Lower lobe of right lung (tissue), 2 donors: ENCODE measurements at regions not wholly inside any gene's neighbourhood (a gene's known extent, or its start where the extent isn't known, plus 50 kb on each side); places are given as distances from the start of the nearest gene placed in this dataset.
"Not testable (repeated sequence)": the region's sequence is repeated elsewhere in the genome, so short reads cannot be mapped to it uniquely, and the experiment has no call there.

Source experiments
- ATAC-seq, 2 donors: fragments of 200-7000 bp; cut with Tn5 transposase; one replicate each; pipeline ENCODE4 v1.9.1; 2020 to 2022; ENCODE audit warnings: mild to moderate bottlenecking in 2 of 2, moderate library complexity in 2 of 2
- DNase-seq: peaks from one replicate; pipeline ENCODE4 v3.0.0-alpha.2; 2020
- H3K27ac ChIP-seq: fragments of 200-600 bp; one replicate; pipeline ENCODE4 v1.8.0; 2022
- H3K27me3 ChIP-seq: fragments of 200-600 bp; one replicate; pipeline ENCODE4 v1.8.0; 2022; ENCODE audit warnings: low read depth
- H3K36me3 ChIP-seq: fragments of 200-600 bp; one replicate; pipeline ENCODE4 v1.8.0; 2022; ENCODE audit warnings: mild to moderate bottlenecking
- H3K4me1 ChIP-seq: fragments of 200-600 bp; one replicate; pipeline ENCODE4 v1.8.0; 2022
- H3K4me3 ChIP-seq: fragments of 200-600 bp; one replicate; pipeline ENCODE4 v1.8.0; 2022; ENCODE audit warnings: mild to moderate bottlenecking
- H3K9me3 ChIP-seq: fragments of 200-600 bp; one replicate; pipeline ENCODE4 v1.8.0; 2022
- CTCF ChIP-seq: fragments of 200-600 bp; IDR thresholded peaks from one replicate; pipeline ENCODE4 v1.8.0; 2022; ENCODE audit warnings: antibody characterized with exemption, mild to moderate bottlenecking
- intact Hi-C: fragments of 100-400 bp; cut with DNase I; formaldehyde crosslinking; loops from one replicate; pipeline ENCODE4 v1.11.0; 2022
- donor health status: DM: no; HTN: yes; CAD: no; lungs with severe emphysema.

GRCh38 chr20:48366230-48366629, 461.6 kb downstream of the PREX1 start:
- H3K4me1 ChIP-seq, result no peaks in the 10 kb centered on the region
- no peak for TF ChIP-seq CTCF
- H3K27ac ChIP-seq, result no peak overlapping the region
- intact Hi-C loops, result no loop called here
- no peaks in the 10 kb centered on the region for H3K36me3 ChIP-seq
- H3K4me3 ChIP-seq, result no peak overlapping the region
- H3K9me3 ChIP-seq, result peaks cover 5% of the 10 kb centered on the region
- peaks cover 4% of the 10 kb centered on the region for H3K27me3 ChIP-seq
- DNase-seq (no peak), ATAC-seq (no peak)

- Histone ChIP-seq H3K9me3 (peaks cover 5% of the 10 kb centered on the region), H3K4me1 (no peaks in the 10 kb centered on the region), H3K27ac (no peak overlapping the region), H3K4me3 (no peak overlapping the region), H3K36me3 (no peaks in the 10 kb centered on the region), H3K27me3 (peaks cover 4% of the 10 kb centered on the region)
- intact Hi-C loops, result no loop called here
- ATAC-seq (no peak), DNase-seq (no peak)
- TF ChIP-seq CTCF, result no peak
Observed at GRCh38 chr20:48364688-48365421, 462.9 kb downstream of the PREX1 start.

- Histone ChIP-seq H3K9me3 (peaks cover 5% of the 10 kb centered on the region), H3K4me1 (no peaks in the 10 kb centered on the region), H3K36me3 (no peaks in the 10 kb centered on the region), H3K4me3 (no peak overlapping the region), H3K27me3 (no peaks in the 10 kb centered on the region), H3K27ac (no peak overlapping the region)
- no peak for TF ChIP-seq CTCF
- no peak for ATAC-seq
- DNase-seq, result no peak
- intact Hi-C loops, result no loop called here
Observed at GRCh38 chr20:48364055-48364454, 463.7 kb downstream of the PREX1 start.

- no peaks in the 10 kb centered on the region for H3K27me3 ChIP-seq
- ATAC-seq, result no peak
- H3K27ac ChIP-seq, result no peak overlapping the region
- H3K4me1 ChIP-seq, result no peaks in the 10 kb centered on the region
- no peak for DNase-seq
- H3K4me3 ChIP-seq, result no peak overlapping the region
- intact Hi-C loops, result no loop called here
- no peak for TF ChIP-seq CTCF
- no peaks in the 10 kb centered on the region for H3K9me3 ChIP-seq
- no peaks in the 10 kb centered on the region for H3K36me3 ChIP-seq
Observed at GRCh38 chr20:48360342-48360975, 467.3 kb downstream of the PREX1 start.

GRCh38 chr20:48359692-48360341, 468.0 kb downstream of the PREX1 start:
- H3K27ac ChIP-seq, result no peak overlapping the region
- intact Hi-C loops, result no loop called here
- H3K4me3 ChIP-seq, result no peak overlapping the region
- DNase-seq (no peak), ATAC-seq (peak in 1 of 2 donors; percentile 46)
- no peaks in the 10 kb centered on the region for H3K36me3 ChIP-seq
- H3K9me3 ChIP-seq, result no peaks in the 10 kb centered on the region
- TF ChIP-seq CTCF, result no peak
- H3K4me1 ChIP-seq, result no peaks in the 10 kb centered on the region
- H3K27me3 ChIP-seq, result no peaks in the 10 kb centered on the region

- H3K36me3 ChIP-seq, DNase-seq, H3K4me3 ChIP-seq, intact Hi-C loops, H3K27ac ChIP-seq, ATAC-seq, H3K9me3 ChIP-seq, H3K27me3 ChIP-seq, H3K4me1 ChIP-seq: not testable (repeated sequence)
Observed at GRCh38 chr20:48359055-48359390, 468.8 kb downstream of the PREX1 start.
